ENCODE measurements at regions not wholly inside any gene's neighbourhood (a gene's known extent, or its start where the extent isn't known, plus 50 kb on each side); places are given as distances from the start of the nearest gene placed in this dataset.

- TF ChIP-seq CREB5 (CRISPR knock-in tag; IDR thresholded peaks at IDR 0.05; ENCODE audit: low read depth), result no peak
- TF ChIP-seq ESRRG (CRISPR knock-in tag; IDR thresholded peaks at IDR 0.05), result no peak
- TF ChIP-seq ZFP3 (CRISPR knock-in tag; IDR thresholded peaks at IDR 0.05), result no peak
- no peak for TF ChIP-seq ARNTL (CRISPR knock-in tag; IDR thresholded peaks at IDR 0.05; ENCODE audit: borderline replicate concordance, low read depth)
- TF ChIP-seq PATZ1 (CRISPR knock-in tag; IDR thresholded peaks at IDR 0.05; ENCODE audit: borderline replicate concordance), result no peak
- TF ChIP-seq TSHZ2 (CRISPR knock-in tag; IDR thresholded peaks at IDR 0.05), result no peak
- TF ChIP-seq TOX (CRISPR knock-in tag; IDR thresholded peaks at IDR 0.05; ENCODE audit: borderline replicate concordance), result no peak
- no peak for TF ChIP-seq CSDC2 (CRISPR knock-in tag; IDR thresholded peaks at IDR 0.05)
- TF ChIP-seq BACH2 (CRISPR knock-in tag; IDR thresholded peaks at IDR 0.05; ENCODE audit: borderline replicate concordance), result no peak
- TF ChIP-seq TCF4 (CRISPR knock-in tag; IDR thresholded peaks at IDR 0.05; ENCODE audit: borderline replicate concordance), result no peak
- TF ChIP-seq GLIS3 (CRISPR knock-in tag; IDR thresholded peaks at IDR 0.05), result no peak
- no peak for TF ChIP-seq POU6F1 (CRISPR knock-in tag; IDR thresholded peaks at IDR 0.05; ENCODE audit: borderline replicate concordance, low read depth)
- TF ChIP-seq ISL1 (CRISPR knock-in tag; IDR thresholded peaks at IDR 0.05), result no peak
- TF ChIP-seq CSRNP3 (CRISPR knock-in tag; IDR thresholded peaks at IDR 0.05), result no peak
Observed at GRCh38 chr6:4446982-4447381, 311.6 kb upstream of the ECI2 start.

Measured in SK-N-SH treated with all-trans-retinoic acid at 6 μM for 48 hours (cell line).